Esophagus (tissue), 2 donors: ENCODE measurements at regions not wholly inside any gene's neighbourhood (a gene's known extent, or its start where the extent isn't known, plus 50 kb on each side); places are given as distances from the start of the nearest gene placed in this dataset.
"Not testable (repeated sequence)": the region's sequence is repeated elsewhere in the genome, so short reads cannot be mapped to it uniquely, and the experiment has no call there.

Experiments used
- H3K27ac ChIP-seq, 2 donors: one replicate each; pipeline ENCODE4 v1.5.1; 2013; ENCODE audit warnings: low read depth in 2 of 2, mild to moderate bottlenecking in 2 of 2, inconsistent platforms in 1 of 2, low read length in 1 of 2, moderate library complexity in 1 of 2
- H3K27me3 ChIP-seq, 2 donors: one replicate each; pipeline ENCODE4 v1.6.1; 2013; ENCODE audit warnings: low read length in 2 of 2, control low read depth in 1 of 2, mild to moderate bottlenecking in 1 of 2; ENCODE audit not compliant: insufficient read depth in 2 of 2, control insufficient read depth in 1 of 2
- H3K36me3 ChIP-seq, 2 donors: one replicate each; pipeline ENCODE4 v1.6.1; 2013; ENCODE audit warnings: low read length in 1 of 2; ENCODE audit not compliant: control insufficient read depth in 2 of 2, insufficient read depth in 2 of 2
- H3K4me1 ChIP-seq, 2 donors: one replicate each; pipeline ENCODE4 v1.6.1; 2013; ENCODE audit warnings: low read length in 1 of 2; ENCODE audit not compliant: control insufficient read depth in 2 of 2, insufficient read depth in 2 of 2
- H3K4me3 ChIP-seq, 2 donors: one replicate each; pipeline ENCODE4 v1.5.1; 2013; ENCODE audit warnings: low read length in 2 of 2, mild to moderate bottlenecking in 2 of 2, low read depth in 1 of 2, moderate library complexity in 1 of 2
- H3K9me3 ChIP-seq, 2 donors: one replicate each; pipeline ENCODE4 v1.6.1; 2013; ENCODE audit warnings: mild to moderate bottlenecking in 2 of 2, low read depth in 1 of 2, low read length in 1 of 2, moderate library complexity in 1 of 2; ENCODE audit not compliant: control insufficient read depth in 2 of 2, insufficient read depth in 1 of 2
- WGBS, 2 donors: extraction: QIAGEN DNeasy Blood & Tissue Kit; methylation state at CpG; one replicate each; pipeline ENCODE4 v1.1.7; 2013; 5-methylcytosine and 5-hydroxymethylcytosine counted together
- donor health status: healthy with polysubstance abuse.
- donor health status: Bipolar disorder and iron deficiency.

- Histone ChIP-seq H3K36me3 (no peaks in the 10 kb centered on the region), H3K4me1 (no peaks in the 10 kb centered on the region), H3K9me3 (no peaks in the 10 kb centered on the region), H3K4me3 (no peak overlapping the region), H3K27me3 (no peaks in the 10 kb centered on the region), H3K27ac (no peak overlapping the region)
- WGBS, 2 donors, result 83 to 84% methylated on average over 6 of the region's 6 CpGs
Measured at GRCh38 chr15:87549860-87550259, 706.7 kb downstream of the NTRK3 start.

- Histone ChIP-seq H3K27me3 (no peaks in the 10 kb centered on the region), H3K4me3 (no peak overlapping the region), H3K9me3 (no peaks in the 10 kb centered on the region), H3K4me1 (no peaks in the 10 kb centered on the region), H3K27ac (no peak overlapping the region), H3K36me3 (no peaks in the 10 kb centered on the region)
Measured at GRCh38 chr15:87549296-87549695, 707.2 kb downstream of the NTRK3 start.

GRCh38 chr15:87548590-87548989 is 707.9 kb downstream of the NTRK3 start:
- H3K27ac ChIP-seq, H3K36me3 ChIP-seq, H3K27me3 ChIP-seq, H3K4me1 ChIP-seq, H3K9me3 ChIP-seq, H3K4me3 ChIP-seq: not testable (repeated sequence)
- WGBS, 2 donors, result 88 to 90% methylated on average over 13 to 14 of the region's 14 CpGs

GRCh38 chr15:87547470-87548181 is 708.9 kb downstream of the NTRK3 start:
- no peak overlapping the region for H3K4me3 ChIP-seq
- H3K4me1 ChIP-seq, result no peaks in the 10 kb centered on the region
- H3K9me3 ChIP-seq, result no peaks in the 10 kb centered on the region
- H3K27ac ChIP-seq, result no peak overlapping the region
- no peaks in the 10 kb centered on the region for H3K27me3 ChIP-seq
- H3K36me3 ChIP-seq, result no peaks in the 10 kb centered on the region
- WGBS, 2 donors, result 64 to 66% methylated on average over 3 of the region's 3 CpGs

- Histone ChIP-seq H3K4me1 (no peaks in the 10 kb centered on the region), H3K27ac (no peak overlapping the region), H3K27me3 (no peaks in the 10 kb centered on the region), H3K4me3 (no peak overlapping the region), H3K36me3 (no peaks in the 10 kb centered on the region), H3K9me3 (no peaks in the 10 kb centered on the region)
- 26 to 46% methylated on average over 3 of the region's 3 CpGs for WGBS, 2 donors
Measured at GRCh38 chr15:87538327-87538834, 718.2 kb downstream of the NTRK3 start.

GRCh38 chr15:87537295-87537694 is 719.2 kb downstream of the NTRK3 start:
- H3K4me3 ChIP-seq, result no peak overlapping the region
- no peaks in the 10 kb centered on the region for H3K36me3 ChIP-seq
- H3K9me3 ChIP-seq, result no peaks in the 10 kb centered on the region
- no peaks in the 10 kb centered on the region for H3K27me3 ChIP-seq
- H3K27ac ChIP-seq, result no peak overlapping the region
- H3K4me1 ChIP-seq, result no peaks in the 10 kb centered on the region
- 77 to 79% methylated on average over 1 of the region's 1 CpG for WGBS, 2 donors

GRCh38 chr15:87533637-87534036 is 722.9 kb downstream of the NTRK3 start:
- H3K4me3 ChIP-seq, H3K36me3 ChIP-seq, H3K4me1 ChIP-seq, H3K9me3 ChIP-seq, H3K27ac ChIP-seq, H3K27me3 ChIP-seq: not testable (repeated sequence)
- WGBS, 2 donors, result 40 to 61% methylated on average over 1 of the region's 1 CpG

DNA sequence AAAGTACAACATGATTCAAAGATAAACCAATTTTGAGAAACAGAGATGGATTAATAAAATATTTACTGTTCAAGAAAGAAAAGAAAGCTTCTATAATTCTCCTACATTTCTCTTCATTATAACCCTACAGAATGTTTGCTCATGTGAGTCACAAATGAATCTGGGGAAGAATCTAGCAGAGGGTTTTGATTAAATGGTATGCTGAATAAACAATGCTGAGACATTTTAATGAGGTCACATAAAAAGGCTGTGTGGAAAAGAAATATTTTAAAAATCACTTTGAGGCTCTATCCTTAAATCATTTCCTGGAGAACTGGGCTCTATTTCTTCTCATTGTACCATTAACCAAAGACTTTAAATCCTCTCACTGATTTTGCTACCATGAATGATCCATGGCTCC is 727.7 kb downstream of the NTRK3 start:
- no peaks in the 10 kb centered on the region for H3K4me1 ChIP-seq
- H3K36me3 ChIP-seq, result no peaks in the 10 kb centered on the region
- H3K4me3 ChIP-seq, result no peak overlapping the region
- H3K9me3 ChIP-seq, result no peaks in the 10 kb centered on the region
- H3K27ac ChIP-seq, result no peak overlapping the region
- H3K27me3 ChIP-seq, result no peaks in the 10 kb centered on the region

DNA sequence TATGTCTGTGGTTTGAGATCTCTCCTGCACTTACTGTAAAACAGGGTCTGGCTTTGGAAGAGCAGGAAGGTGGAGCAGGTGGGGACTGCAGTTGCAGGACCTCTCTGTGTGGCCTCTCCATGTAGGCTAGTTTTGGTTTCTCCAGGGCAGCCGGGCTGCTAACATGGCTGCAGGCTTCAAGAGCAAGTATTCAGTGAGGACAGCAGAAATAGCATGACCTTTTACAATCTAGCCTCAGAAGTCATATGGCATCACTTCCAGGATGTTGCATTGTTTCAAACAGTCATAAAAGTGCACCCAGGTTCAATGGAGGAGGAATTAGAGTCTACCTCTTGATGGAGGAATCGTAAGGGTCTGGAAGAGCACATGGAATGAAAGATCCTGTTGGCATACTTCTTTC is 728.7 kb downstream of the NTRK3 start:
- Histone ChIP-seq H3K27ac (no peak overlapping the region), H3K9me3 (no peaks in the 10 kb centered on the region), H3K36me3 (no peaks in the 10 kb centered on the region), H3K27me3 (no peaks in the 10 kb centered on the region), H3K4me1 (no peaks in the 10 kb centered on the region), H3K4me3 (no peak overlapping the region)
- 65 to 68% methylated on average over 2 of the region's 2 CpGs for WGBS, 2 donors

DNA sequence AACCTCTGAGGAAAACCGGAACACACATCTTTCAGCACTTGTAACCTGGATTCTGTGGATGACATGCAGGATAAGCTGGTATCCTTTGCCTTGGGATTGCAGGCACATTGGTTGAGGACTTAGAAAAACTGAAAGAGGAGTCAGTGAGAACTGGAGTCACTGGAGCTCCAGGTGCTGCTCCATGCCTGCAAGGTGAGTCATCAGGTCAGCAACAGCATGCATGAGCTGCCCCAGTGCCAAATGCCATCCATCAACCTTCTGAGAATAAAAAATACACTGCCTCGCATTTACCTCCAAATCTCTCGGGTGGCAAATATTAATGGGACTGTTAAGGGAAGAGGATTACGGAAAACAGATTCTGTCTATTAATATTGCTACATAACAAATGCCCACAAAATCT is 729.1 kb downstream of the NTRK3 start:
- Histone ChIP-seq H3K4me3 (no peak overlapping the region), H3K36me3 (no peaks in the 10 kb centered on the region), H3K27ac (no peak overlapping the region), H3K9me3 (no peaks in the 10 kb centered on the region), H3K4me1 (no peaks in the 10 kb centered on the region), H3K27me3 (no peaks in the 10 kb centered on the region)
- WGBS, 2 donors, result 49 to 50% methylated on average over 4 of the region's 4 CpGs
